PFSK-1 (cell line): ENCODE measurements at regions not wholly inside any gene's neighbourhood (a gene's known extent, or its start where the extent isn't known, plus 50 kb on each side); places are given as distances from the start of the nearest gene placed in this dataset.

Experiments used
- FOXP2 ChIP-seq: optimal IDR thresholded peaks from 2 replicates; pipeline ENCODE3; 2011; ENCODE audit warnings: borderline replicate concordance, control low read depth, inconsistent platforms; ENCODE audit not compliant: insufficient read depth; ENCODE audit errors: extremely low read length, extremely low read depth
- POLR2AphosphoS5 ChIP-seq: IDR thresholded peaks from 2 replicates; pipeline ENCODE4 v1.6.1; 2012; ENCODE audit warnings: low read depth, mild to moderate bottlenecking, control low read depth, low read length, moderate library complexity
- SIN3A ChIP-seq: IDR thresholded peaks from 2 replicates; pipeline ENCODE4 v1.6.1; 2012; ENCODE audit warnings: mild to moderate bottlenecking, low read length, moderate library complexity, borderline replicate concordance; ENCODE audit not compliant: insufficient read depth
- TAF1 ChIP-seq: IDR thresholded peaks from 2 replicates; pipeline ENCODE4 v1.6.1; 2012; ENCODE audit warnings: low read length, control low read depth, borderline replicate concordance; ENCODE audit not compliant: insufficient read depth
- TF ChIP-seq, protein P1 (sequence below), 2 experiments: IDR thresholded peaks; 2 replicates each; pipeline versions ENCODE4 v1.6.1 to v1.8.0; 2011 to 2012; ENCODE audit warnings: low read depth in 2 of 2, low read length in 2 of 2, control low read depth in 1 of 2, inconsistent platforms in 1 of 2, mild to moderate bottlenecking in 1 of 2, moderate library complexity in 1 of 2; ENCODE audit not compliant: insufficient read depth in 1 of 2

DNA sequence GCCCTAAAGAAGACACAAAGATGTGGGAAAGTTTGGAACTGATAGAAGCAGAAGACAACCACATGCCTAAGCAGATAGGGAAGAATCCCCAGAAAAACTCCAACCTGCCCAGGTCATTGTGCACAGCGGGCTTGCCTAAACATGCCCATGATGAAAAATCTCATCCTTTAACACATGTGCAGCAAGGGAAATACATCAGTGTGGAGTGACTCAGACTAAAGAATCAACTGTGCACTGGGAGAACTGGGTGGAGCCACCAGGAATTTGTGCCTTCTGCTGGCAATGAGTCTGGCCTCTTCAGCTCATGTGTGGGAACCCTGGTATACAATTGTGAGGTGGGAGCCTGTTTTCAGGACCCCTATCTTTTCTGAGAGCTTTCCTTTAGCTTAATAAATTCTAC is 398.5 kb downstream of the FSCB start:
- TF ChIP-seq FOXP2 = no peak
- TF ChIP-seq, protein P1, sequence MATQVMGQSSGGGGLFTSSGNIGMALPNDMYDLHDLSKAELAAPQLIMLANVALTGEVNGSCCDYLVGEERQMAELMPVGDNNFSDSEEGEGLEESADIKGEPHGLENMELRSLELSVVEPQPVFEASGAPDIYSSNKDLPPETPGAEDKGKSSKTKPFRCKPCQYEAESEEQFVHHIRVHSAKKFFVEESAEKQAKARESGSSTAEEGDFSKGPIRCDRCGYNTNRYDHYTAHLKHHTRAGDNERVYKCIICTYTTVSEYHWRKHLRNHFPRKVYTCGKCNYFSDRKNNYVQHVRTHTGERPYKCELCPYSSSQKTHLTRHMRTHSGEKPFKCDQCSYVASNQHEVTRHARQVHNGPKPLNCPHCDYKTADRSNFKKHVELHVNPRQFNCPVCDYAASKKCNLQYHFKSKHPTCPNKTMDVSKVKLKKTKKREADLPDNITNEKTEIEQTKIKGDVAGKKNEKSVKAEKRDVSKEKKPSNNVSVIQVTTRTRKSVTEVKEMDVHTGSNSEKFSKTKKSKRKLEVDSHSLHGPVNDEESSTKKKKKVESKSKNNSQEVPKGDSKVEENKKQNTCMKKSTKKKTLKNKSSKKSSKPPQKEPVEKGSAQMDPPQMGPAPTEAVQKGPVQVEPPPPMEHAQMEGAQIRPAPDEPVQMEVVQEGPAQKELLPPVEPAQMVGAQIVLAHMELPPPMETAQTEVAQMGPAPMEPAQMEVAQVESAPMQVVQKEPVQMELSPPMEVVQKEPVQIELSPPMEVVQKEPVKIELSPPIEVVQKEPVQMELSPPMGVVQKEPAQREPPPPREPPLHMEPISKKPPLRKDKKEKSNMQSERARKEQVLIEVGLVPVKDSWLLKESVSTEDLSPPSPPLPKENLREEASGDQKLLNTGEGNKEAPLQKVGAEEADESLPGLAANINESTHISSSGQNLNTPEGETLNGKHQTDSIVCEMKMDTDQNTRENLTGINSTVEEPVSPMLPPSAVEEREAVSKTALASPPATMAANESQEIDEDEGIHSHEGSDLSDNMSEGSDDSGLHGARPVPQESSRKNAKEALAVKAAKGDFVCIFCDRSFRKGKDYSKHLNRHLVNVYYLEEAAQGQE (IDR thresholded peaks at IDR 0.05; ENCODE audit: insufficient read depth in 1 of 2, low read depth in 2 of 2, low read length in 2 of 2) = no peak
- no peak for TF ChIP-seq TAF1
- no peak for TF ChIP-seq POLR2AphosphoS5
- no peak for TF ChIP-seq SIN3A

DNA sequence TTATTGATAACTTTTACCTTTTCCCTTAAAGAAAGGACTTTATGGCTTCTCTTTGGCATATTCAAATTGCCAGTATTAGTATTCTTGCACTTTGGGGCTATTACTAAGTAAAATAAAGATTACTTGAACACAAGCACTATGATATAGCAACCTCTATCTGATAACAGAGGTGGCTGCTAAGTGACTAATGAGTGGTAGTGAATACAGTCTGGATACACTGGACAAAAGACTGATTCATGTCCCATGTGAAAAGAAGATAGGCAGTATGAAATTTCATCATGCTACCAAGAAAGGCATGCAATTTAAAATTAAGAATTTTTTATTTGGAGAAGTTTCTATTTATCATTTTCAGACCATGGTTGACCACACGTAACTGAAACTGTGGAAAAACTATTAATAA is 399.9 kb downstream of the FSCB start:
- TF ChIP-seq POLR2AphosphoS5 = no peak
- no peak for TF ChIP-seq SIN3A
- no peak for TF ChIP-seq TAF1
- TF ChIP-seq, protein P1 (IDR thresholded peaks at IDR 0.05; ENCODE audit: insufficient read depth in 1 of 2, low read depth in 2 of 2, low read length in 2 of 2) = no peak
- no peak for TF ChIP-seq FOXP2

DNA sequence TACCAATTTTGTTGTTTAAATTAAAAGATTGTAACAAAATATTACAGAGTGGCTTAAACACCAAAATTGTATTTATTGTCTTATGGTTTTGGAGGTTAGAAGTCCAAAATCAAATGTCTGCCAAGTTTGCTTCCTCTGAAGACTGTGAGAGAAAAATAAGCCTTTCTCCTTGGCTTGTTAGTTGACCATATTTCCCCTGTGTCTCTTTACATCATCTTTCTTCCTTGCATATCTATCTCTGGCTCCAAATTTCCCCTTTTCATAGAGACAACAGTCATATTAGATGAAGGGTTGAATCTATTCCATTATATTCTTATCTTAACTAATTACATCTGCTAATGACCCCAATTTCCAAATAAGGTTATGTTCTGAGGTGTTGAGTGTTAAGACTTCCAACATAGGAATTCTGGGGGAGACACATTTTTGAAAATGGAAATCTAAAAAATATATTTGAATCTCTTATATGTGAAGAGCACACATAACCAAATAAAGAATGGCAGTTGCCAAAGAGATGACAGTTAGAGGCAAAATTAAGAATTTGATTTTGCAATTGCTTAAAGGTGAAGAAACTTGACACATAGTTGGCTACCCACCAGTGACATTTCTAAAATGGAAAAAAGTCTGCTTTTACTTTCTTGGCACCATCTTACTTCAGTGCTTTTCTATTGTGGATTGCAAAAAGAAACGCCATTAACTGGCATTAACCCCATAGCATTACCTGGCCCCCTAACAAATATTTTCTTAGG is 407.2 kb downstream of the FSCB start:
- TF ChIP-seq TAF1 (no peak), SIN3A (no peak), POLR2AphosphoS5 (no peak), FOXP2 (no peak)
- TF ChIP-seq, protein P1 (IDR thresholded peaks at IDR 0.05; ENCODE audit: insufficient read depth in 1 of 2, low read depth in 2 of 2, low read length in 2 of 2) = no peak

DNA sequence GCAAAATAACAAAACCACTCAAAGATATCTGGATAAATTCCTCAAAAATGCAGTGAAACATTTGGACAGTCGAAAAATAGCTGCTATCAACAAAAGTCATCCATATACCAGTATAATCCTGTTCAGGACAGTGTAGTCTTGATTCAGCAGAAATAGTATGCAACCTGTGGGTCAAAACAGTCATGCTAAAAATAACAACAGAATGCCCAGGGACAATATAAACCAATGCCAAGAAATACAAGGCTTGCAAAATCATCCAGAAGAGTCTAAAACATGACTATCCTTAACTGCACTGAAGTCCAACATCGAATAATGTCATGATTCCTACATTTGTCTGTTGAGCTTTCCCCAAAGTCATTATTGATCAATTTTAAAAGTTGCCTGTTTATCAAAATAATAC is 425.9 kb downstream of the FSCB start:
- no peak for TF ChIP-seq FOXP2
- TF ChIP-seq POLR2AphosphoS5 = no peak

DNA sequence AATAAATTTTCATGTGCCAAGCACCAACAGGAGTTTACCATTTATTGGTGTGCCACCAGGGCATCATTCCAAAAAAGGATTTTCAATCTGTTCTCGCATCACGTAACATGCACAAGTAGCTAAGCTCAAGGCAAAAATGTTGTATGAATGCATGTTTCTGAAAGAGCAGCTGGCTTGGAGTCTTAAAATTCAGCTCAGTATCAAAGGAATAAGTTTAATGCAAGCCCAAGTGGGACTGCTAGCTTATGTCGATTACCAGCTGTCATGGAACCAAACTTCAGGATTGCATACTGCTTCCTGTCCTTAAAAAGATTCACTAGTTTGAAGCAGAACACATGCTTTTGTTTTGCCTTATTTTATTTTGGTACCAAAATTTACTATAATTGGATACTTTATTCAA is 437.0 kb downstream of the FSCB start:
- TF ChIP-seq FOXP2 (no peak), SIN3A (no peak), TAF1 (no peak), POLR2AphosphoS5 (no peak)
- TF ChIP-seq, protein P1 (IDR thresholded peaks at IDR 0.05; ENCODE audit: insufficient read depth in 1 of 2, low read depth in 2 of 2, low read length in 2 of 2) = no peak
